ENCODE measurements at regions not wholly inside any gene's neighbourhood (a gene's known extent, or its start where the extent isn't known, plus 50 kb on each side); places are given as distances from the start of the nearest gene placed in this dataset.

DNA sequence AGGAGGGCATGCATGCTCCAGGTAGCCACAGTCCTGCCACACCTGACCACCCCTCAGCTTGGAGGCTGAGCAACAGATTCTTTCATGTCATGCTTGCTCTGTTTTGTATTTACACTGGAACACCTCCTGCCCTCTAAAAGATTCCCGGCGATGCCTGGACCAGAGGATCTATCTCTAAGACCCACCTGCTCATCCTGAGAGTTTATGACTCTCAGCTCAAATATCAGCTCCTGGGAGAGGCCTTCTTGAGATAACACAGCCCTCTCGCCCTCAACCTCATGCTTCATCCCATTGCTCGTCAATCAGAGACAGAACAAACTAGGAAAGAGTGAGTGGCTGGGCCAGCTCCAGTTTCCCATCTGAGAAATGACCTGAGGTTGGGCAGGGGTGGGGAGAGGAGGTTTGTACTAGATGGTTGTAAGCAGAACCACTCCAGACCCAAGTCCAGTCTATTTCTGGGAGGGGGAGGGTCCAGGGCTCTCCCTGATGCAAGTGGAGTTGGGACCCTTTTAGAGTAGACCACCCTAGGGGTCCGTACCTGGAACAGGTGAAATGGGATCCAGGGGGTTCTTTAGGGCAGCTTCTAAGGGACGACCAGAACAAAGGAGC is 524.5 kb downstream of the MATN1 start:
- DNase-seq (ENCODE audit: low read depth) = no peak

GRCh38 chr1:30198451-30198760 is 525.0 kb downstream of the MATN1 start:
- no peak for DNase-seq (ENCODE audit: low read depth)

- DNase-seq (ENCODE audit: low read depth) = no peak
These were observed 525.5 kb downstream of the MATN1 start for GRCh38 chr1:30197639-30198450.

DNA sequence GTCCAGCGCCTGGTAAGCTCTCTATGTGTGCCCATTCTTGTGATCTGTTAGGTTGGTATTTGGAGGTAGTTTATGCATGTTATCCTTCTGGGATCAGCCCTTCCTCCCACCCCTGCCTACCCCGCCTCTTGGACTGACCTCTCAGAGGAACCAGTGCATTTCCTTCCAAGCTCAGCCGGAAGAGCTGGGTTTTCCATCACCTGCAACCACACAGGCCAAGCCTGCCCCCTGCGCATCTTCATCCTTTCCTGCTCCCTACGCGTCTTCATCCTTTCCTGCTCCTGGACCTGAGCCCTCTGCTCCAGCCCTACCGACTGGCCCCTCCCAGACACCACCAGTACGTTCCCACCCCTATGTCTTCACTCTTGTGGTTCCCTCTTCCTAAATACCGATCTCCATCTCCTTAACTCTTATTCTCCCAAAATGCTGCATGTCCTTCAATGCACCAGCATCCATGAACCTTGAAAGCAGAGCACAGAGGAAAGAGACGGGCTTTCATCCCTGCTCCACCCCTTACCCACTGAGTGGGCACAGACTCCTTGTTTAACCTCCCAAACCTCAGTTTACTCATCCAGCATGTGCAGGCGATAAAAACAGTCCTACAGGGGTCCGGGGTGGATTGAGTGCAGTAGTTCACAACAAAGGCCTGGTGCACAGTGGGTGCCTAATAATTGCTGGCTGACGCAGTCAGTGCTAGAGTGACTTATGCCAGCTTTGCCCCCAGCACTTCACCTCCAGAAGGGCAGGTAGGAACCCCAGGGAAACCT is 526.3 kb downstream of the MATN1 start:
- no peak for DNase-seq (ENCODE audit: low read depth)

DNA sequence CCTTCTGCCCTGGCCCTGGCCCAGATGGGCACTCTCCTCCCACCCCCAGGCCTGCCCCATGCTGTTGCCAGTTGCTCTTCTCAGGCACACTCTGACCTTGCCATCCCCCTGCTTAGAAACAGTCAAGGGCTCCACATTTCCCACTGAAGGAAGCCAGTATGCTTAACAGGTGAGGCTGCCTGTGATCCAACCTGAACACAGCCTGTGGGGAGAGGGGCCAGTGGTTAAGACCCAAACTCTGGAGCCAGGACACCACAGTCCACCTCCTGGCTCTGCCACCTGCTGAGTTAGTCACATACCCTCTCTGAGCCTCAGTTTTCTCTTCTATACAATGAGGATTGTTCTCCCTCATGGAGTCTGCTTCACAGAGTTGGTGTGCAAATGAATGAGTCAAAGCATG is 526.9 kb downstream of the MATN1 start:
- no peak for DNase-seq (ENCODE audit: low read depth)

GRCh38 chr1:30195424-30196134 is 527.8 kb downstream of the MATN1 start:
- DNase-seq (ENCODE audit: low read depth) = no peak

- DNase-seq (ENCODE audit: low read depth) = no peak
These were observed 528.5 kb downstream of the MATN1 start for GRCh38 chr1:30194741-30195423.

GRCh38 chr1:30194046-30194619 is 529.3 kb downstream of the MATN1 start:
- no peak for DNase-seq (ENCODE audit: low read depth)

DNA sequence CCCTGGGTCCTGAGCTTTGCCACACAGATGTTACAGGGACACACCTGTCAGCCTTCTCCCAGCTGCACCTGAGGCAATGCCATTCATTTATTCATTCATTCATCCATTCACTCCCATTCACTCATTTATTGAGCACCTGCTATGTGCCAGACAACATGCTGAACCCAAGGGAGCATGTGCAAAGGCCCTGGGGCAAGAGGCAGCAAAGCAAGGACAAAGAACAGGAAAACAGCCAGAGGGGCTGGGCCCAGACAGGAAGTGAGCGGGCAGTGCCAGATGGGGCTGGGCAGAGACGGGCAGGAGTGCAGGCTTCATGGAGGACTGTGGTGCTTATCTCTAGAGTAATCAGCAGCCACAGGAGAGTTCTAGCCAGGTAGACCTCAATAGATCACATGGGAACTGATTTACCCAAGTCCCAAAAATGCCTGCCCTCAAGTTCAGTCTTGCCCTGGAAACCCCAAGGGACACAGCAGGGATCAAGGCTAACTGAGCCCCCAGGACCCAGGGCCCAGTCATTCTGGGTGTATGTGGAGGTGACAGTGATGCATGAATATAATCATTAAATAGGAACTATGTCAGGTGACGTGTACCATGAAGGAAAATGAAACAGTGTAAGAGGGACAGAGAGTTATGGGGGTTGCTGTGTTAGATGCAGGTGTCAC is 530.3 kb downstream of the MATN1 start:
- DNase-seq (ENCODE audit: low read depth) = no peak

GRCh38 chr1:30191154-30191702 is 532.2 kb downstream of the MATN1 start:
- peak; percentile 15 for DNase-seq (ENCODE audit: low read depth)

DNA sequence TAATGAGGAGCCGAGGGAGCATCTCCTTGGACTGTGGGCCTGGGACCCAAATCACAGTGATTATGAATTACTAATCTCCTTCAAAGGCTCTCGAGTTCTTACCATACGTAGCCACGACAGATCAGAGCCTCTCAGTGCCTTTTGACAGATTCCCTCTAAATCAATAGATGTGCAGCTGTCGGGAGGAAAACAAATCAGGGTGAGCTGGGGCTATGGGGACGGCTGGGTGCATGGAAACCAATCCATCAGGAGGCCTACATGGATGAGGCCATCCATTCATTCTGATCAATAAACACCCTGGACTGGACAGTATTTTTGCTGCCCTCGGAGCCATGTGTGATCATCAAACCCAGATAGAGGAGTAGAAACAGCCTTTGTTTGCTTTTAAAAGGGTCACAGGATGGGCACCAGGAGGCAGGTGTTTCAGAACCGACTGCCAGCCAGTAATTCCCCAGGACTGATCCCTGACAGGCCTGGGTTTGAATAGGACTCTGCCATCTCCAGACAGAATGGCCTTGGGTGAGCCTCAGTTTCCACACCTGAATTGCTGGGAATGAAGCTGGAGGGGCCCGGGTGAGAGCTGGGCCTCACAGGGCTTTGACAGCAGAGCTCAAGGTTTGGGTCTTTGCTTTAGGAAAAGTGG is 532.8 kb downstream of the MATN1 start:
- no peak for DNase-seq (ENCODE audit: low read depth)

- no peak for DNase-seq (ENCODE audit: low read depth)
These were observed 533.4 kb downstream of the MATN1 start for GRCh38 chr1:30189818-30190500.

GRCh38 chr1:30188999-30189398 is 534.4 kb downstream of the MATN1 start:
- no peak for DNase-seq (ENCODE audit: low read depth)

DNA sequence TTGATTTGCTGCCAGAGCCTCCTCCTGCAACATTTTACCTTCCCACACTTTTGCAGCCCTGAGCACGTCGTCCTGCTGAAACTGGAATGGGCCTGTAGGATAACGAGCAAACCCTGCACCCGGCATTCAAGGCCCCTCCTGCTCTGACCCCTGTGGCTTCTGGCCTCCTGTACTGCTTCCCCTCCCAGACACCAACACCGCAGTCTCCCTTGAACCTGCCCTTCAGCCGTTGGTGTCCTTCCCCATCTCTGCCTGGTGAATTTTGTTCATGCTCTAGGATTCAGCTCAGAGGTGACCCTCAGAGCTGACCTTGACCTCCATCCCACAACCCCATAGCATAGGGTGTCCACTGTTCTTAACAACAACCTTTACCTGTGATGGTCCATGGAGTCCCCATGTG is 535.1 kb downstream of the MATN1 start:
- DNase-seq (ENCODE audit: low read depth) = no peak

DNA sequence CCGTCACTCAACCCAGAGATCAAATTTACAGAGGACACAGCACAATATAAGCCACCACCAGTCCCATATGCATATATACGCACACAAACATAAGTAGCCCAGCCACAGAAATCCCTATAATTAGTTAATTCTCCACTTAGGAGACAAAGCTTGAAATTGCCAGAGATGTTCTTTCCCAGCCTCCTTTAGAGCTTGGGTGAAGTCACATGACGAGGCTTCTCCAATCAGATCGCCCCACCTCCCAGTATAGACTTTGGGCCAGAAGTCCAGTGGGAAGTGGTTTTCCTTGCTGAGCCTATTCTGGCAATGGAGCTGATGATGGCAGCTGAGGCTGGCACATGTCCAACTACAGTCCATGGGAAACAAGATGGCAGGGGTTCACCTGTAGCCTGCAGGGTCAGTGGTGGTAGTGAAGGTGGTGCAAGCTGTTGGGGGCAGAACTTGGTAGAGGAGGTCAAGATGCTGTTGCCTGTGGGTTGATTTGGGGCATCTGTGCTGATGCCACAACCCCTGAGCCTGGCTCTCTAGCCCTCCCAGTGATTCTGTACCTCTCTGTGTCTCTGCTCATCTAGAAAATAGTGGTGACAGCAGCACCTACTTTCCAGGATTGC is 535.9 kb downstream of the MATN1 start:
- DNase-seq (ENCODE audit: low read depth) = no peak

DNA sequence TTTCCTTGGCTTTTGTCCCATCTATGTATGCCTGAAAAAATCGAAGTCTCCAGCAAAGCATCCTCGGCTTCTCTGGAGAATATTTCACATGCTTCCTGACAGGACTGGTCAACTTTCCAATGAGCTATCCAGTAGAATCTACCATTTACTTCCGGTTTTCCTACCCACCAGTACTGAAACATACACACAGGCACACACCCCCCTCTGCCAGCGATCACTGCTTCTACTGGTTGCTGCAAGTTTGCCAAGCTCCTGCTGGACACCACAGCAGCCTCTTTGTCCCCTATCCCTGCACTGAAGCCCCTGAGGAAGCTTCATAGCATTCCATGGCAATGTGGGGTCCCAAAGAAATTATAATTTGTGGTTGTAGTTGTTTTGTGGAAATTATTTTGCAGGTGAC is 536.8 kb downstream of the MATN1 start:
- DNase-seq (ENCODE audit: low read depth) = no peak

DNA sequence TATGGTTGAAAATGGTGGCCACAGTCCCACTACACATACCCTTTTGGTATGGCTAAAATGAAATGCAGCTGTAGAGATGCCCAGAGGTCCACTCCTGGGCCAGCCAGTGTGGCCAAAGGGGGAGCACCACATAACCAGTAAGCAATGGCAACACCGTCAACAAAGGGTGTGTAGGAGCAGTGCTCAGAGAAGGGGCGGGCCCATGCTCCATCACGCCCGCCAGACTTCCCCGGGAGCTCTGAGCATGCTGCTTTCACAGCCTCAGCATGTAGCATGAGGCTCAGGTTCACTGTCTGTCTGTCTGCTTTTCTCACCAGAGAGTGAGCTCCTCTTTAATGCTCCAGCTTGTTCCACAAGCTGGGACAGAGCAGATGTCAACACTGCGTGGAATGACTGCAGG is 537.6 kb downstream of the MATN1 start:
- no peak for DNase-seq (ENCODE audit: low read depth)

DNA sequence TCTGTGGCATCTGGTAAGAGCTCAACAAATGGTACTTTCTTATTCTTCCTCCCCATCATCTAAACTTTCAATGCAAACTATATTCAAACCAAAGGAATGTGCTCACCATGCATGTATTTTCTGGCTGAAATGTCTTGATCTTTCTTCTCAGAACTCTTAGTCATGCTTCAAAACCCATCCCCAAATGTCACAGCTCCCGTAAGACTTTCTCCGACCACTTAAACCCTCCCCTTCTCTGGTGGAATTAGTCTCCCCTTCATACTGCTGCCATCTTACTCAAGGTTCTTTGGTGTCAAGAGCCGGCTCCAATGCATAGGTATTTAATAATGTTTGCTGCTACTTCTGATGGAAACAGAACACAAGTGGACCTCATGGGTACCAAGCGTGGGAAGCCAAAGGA is 538.1 kb downstream of the MATN1 start:
- no peak for DNase-seq (ENCODE audit: low read depth)
